IPS-NIHi11 (cell line): ENCODE measurements at regions not wholly inside any gene's neighbourhood (a gene's known extent, or its start where the extent isn't known, plus 50 kb on each side); places are given as distances from the start of the nearest gene placed in this dataset.
"Not testable (repeated sequence)": the region's sequence is repeated elsewhere in the genome, so short reads cannot be mapped to it uniquely, and the experiment has no call there.

ENCODE experiments used
- DNase-seq: peaks from one replicate; pipeline ENCODE4 v3.0.0; 2012; ENCODE audit warnings: mixed read lengths, low spot score

DNA sequence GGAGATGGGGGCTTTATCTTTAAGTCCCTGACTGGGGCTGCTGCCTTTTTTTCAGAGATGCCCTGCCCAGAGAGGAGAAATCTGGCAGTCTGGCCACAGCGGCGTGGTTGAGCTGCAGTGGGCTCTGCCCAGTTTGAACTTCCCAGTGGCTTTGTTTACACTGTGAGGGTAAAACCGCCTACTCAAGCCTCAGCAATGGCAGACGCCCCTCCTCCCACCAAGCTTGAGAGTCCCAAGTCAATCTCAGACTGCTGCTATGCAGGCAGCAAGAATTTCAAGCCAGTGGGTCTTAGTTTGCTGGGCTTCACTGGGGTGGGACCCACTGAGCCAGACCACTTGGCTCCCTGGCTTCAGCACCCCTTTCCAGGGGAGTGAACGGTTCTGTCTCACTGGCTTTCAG, 76.4 kb upstream of the DNAJC1 start:
- DNase-seq: not testable (repeated sequence)

DNA sequence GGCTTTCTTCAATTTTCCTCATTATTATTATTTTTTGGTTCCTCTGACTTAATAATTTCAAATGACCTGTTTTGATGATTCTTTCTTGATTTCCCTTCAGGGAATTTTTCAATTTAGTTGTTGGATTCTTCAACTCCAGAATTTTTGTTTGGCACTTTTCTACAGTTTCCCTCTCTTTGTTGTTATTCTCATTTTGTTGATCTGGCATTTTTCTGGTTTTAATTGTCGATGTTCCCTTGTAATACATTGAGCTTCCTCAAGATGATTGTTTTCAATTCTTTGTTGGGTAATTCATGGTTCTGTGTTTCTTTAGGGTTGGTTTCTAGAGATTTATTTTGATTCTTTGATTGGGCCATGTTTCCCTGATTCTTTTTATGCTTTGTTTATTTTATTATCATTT, 67.8 kb upstream of the DNAJC1 start:
- no peak for DNase-seq

DNA sequence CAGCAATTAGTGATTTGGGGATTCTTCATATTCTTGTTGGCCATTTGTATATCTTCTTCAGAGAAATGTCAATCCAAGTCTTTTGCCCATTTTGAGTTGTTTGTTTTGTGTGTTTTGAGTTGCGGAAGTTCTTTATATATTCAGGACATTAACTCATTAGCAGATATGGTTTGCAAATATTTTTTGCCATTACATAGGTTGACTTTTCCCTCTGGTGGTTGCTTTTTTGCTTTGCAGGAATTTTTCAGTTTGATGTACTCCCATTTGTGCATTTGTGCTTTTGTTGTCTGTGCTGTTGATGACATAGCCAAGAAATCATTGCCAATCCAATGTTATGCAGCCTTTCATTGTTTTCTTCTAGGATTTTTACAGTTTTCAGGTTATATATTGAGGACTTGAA, 63.6 kb upstream of the DNAJC1 start:
- DNase-seq: no peak

DNA sequence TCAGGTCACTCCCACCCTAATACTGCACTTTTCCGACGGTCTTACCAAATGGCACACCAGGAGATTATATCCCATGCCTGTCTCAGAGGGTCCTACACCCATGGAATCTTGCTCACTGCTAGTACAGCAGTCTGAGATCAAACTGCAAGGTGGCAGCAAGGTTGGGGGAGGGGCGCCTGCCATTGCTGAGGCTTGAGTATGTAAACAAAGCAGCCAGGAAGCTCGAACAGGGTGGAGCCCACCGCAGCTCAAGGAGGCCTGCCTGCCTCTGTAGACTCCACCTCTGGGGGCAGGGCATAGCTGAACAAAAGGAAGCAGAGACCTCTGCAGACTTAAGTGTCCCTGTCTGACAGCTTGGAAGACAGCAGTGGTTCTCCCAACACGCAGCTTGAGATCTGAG, 57.5 kb upstream of the DNAJC1 start:
- DNase-seq: not testable (repeated sequence)

GRCh38 chr10:22058201-22058600, 54.7 kb upstream of the DNAJC1 start:
- no peak for DNase-seq

- no peak for DNase-seq
Measured at GRCh38 chr10:22054961-22055360, 51.4 kb upstream of the DNAJC1 start.
